K562 (cell line): ENCODE measurements at regions not wholly inside any gene's neighbourhood (a gene's known extent, or its start where the extent isn't known, plus 50 kb on each side); places are given as distances from the start of the nearest gene placed in this dataset.

Source experiments
- BRF1 ChIP-seq: IDR thresholded peaks from 3 replicates; pipeline ENCODE4 v1.6.1; 2011; ENCODE audit warnings: borderline replicate concordance, mild to moderate bottlenecking; ENCODE audit not compliant: insufficient read length; ENCODE audit errors: extremely low read depth
- CBX5 ChIP-seq: IDR thresholded peaks from 2 replicates; pipeline ENCODE4 v1.6.1; 2014; ENCODE audit warnings: low read depth, borderline replicate concordance
- EGR1 ChIP-seq: fragments of 450-650 bp; conservative IDR thresholded peaks from 2 replicates; pipeline ENCODE4 v1.6.1; 2017; ENCODE audit warnings: mild to moderate bottlenecking
- EHMT2 ChIP-seq: fragments of 450-650 bp; IDR thresholded peaks from 2 replicates; pipeline ENCODE4 v1.6.1; 2018; ENCODE audit warnings: antibody characterized with exemption
- FOXP1 ChIP-seq: sonication (generic); formaldehyde crosslinking; IDR thresholded peaks from 2 replicates; pipeline ENCODE4 v1.8.0; 2022; ENCODE audit warnings: mild to moderate bottlenecking, missing genetic modification reagents
- IRF2 ChIP-seq: sonication (generic); formaldehyde crosslinking; IDR thresholded peaks from 2 replicates; pipeline ENCODE4 v1.8.1; 2022; ENCODE audit warnings: mild to moderate bottlenecking, missing genetic modification reagents
- JUNB ChIP-seq: fragments of 450-650 bp; formaldehyde crosslinking; conservative IDR thresholded peaks from 2 replicates; pipeline ENCODE4 v1.4.0; 2020; ENCODE audit warnings: mild to moderate bottlenecking
- MCM5 ChIP-seq: fragments of 450-650 bp; IDR thresholded peaks from 2 replicates; pipeline ENCODE4 v1.6.1; 2016; ENCODE audit warnings: low read depth
- MTA1 ChIP-seq: fragments of 450-650 bp; IDR thresholded peaks from 2 replicates; pipeline ENCODE4 v1.6.1; 2017; ENCODE audit warnings: borderline replicate concordance
- NCOA4 ChIP-seq: fragments of 450-650 bp; IDR thresholded peaks from 2 replicates; pipeline ENCODE4 v1.6.1; 2018; ENCODE audit warnings: mild to moderate bottlenecking; ENCODE audit not compliant: partially characterized antibody
- SAP30 ChIP-seq: fragments of 200-600 bp; sonication (generic); IDR thresholded peaks from 2 replicates; pipeline ENCODE4 v1.6.1; 2012; ENCODE audit warnings: borderline replicate concordance, low read depth, mild to moderate bottlenecking, moderate library complexity, low read length, control low read depth, inconsistent platforms; ENCODE audit not compliant: insufficient read depth, poor library complexity, severe bottlenecking
- SIN3B ChIP-seq: fragments of 450-650 bp; IDR thresholded peaks from 2 replicates; pipeline ENCODE4 v1.6.1; 2017; ENCODE audit warnings: low read depth, mild to moderate bottlenecking, moderate library complexity
- STAT5B ChIP-seq: fragments of 250-450 bp; sonication (Bioruptor Pico); IDR thresholded peaks from 2 replicates; pipeline ENCODE4 v1.8.0; 2021; ENCODE audit warnings: mild to moderate bottlenecking, inconsistent platforms
- TAF1 ChIP-seq: IDR thresholded peaks from 2 replicates; pipeline ENCODE4 v1.6.1; 2011; ENCODE audit warnings: mild to moderate bottlenecking, low read length, moderate library complexity; ENCODE audit not compliant: insufficient read depth, control insufficient read depth, severe bottlenecking; ENCODE audit errors: extremely low read depth
- YBX1 ChIP-seq: fragments of 450-650 bp; IDR thresholded peaks from 2 replicates; pipeline ENCODE4 v1.7.1; 2016; ENCODE audit warnings: mild to moderate bottlenecking
- ZC3H11A ChIP-seq: IDR thresholded peaks from 2 replicates; pipeline ENCODE4 v1.6.1; 2012; ENCODE audit warnings: low read depth, low read length, improper control_type of control experiment
- ZNF124 ChIP-seq: sonication (generic); formaldehyde crosslinking; IDR thresholded peaks from 2 replicates; pipeline ENCODE4 v1.8.1; 2022; ENCODE audit warnings: missing genetic modification reagents
- ZNF133 ChIP-seq: fragments of 250-450 bp; sonication (Bioruptor Pico); IDR thresholded peaks from 2 replicates; pipeline ENCODE4 v1.4.0; 2020; ENCODE audit warnings: mild to moderate bottlenecking
- ZNF175 ChIP-seq: fragments of 200-800 bp; sonication (Bioruptor generic); IDR thresholded peaks from 2 replicates; pipeline ENCODE4 v1.6.1; 2016; ENCODE audit warnings: low read depth, mild to moderate bottlenecking, missing genetic modification characterization, missing compliant biosample characterization
- ZNF584 ChIP-seq: fragments of 200-800 bp; sonication (Bioruptor generic); IDR thresholded peaks from 2 replicates; pipeline ENCODE4 v1.6.1; 2016; ENCODE audit warnings: low read depth, mild to moderate bottlenecking, missing genetic modification characterization, missing compliant biosample characterization
- ZSCAN32 ChIP-seq: fragments of 450-650 bp; formaldehyde crosslinking; IDR thresholded peaks from 2 replicates; pipeline ENCODE4 v1.4.0; 2020; ENCODE audit warnings: mild to moderate bottlenecking, moderate library complexity
- TF ChIP-seq, protein P1 (sequence below): fragments of 200-400 bp; formaldehyde crosslinking; IDR thresholded peaks from 2 replicates; pipeline ENCODE4 v1.6.1; 2017; ENCODE audit warnings: mild to moderate bottlenecking, low read depth, low read length, moderate library complexity
- TF ChIP-seq, protein P2 (sequence below): fragments of 250-450 bp; sonication (Bioruptor Pico); IDR thresholded peaks from 2 replicates; pipeline ENCODE4 v1.8.0; 2022; ENCODE audit warnings: moderate library complexity, mild to moderate bottlenecking, inconsistent platforms
- TF ChIP-seq, protein P3 (sequence below): fragments of 450-650 bp; IDR thresholded peaks from 2 replicates; pipeline ENCODE4 v1.6.1; 2017; ENCODE audit warnings: antibody characterized with exemption
- TF ChIP-seq, protein P4 (sequence below): fragments of 250-450 bp; sonication (Bioruptor Pico); IDR thresholded peaks from 2 replicates; pipeline ENCODE4 v1.4.0; 2020; ENCODE audit warnings: mild to moderate bottlenecking, moderate library complexity

DNA sequence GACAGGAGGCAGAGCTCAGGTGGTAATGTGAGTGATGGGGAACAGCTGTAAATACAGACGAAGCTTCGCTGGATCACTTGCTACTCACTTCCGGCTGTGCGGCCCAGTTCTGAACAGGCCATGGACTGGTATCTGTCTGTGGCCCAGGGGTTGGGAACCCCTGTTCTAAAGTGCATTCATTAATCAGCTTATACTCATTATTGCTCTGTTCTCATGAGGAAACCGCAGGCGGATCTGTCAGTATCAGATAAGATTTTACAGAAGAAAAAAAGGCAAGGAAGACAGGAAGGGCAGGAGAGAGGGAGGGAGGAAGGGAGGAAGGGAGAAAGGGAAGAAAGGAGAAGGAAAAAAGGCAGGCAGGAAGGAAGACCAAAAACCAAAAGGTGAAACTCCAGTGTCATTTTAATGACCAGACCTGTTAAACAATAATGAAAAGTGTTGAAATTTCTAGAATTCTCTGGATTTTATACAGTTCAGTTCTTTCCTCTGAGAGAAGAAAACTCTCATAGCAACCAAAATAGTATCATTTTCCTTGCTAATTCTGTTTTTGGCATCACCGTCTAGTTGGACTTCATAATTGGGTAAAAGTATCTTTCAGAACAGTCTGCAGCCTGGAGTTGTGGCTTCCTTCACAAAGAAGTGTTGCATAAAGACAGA is 128.0 kb upstream of the PROK2 start (continued):
- TF ChIP-seq, protein P1, sequence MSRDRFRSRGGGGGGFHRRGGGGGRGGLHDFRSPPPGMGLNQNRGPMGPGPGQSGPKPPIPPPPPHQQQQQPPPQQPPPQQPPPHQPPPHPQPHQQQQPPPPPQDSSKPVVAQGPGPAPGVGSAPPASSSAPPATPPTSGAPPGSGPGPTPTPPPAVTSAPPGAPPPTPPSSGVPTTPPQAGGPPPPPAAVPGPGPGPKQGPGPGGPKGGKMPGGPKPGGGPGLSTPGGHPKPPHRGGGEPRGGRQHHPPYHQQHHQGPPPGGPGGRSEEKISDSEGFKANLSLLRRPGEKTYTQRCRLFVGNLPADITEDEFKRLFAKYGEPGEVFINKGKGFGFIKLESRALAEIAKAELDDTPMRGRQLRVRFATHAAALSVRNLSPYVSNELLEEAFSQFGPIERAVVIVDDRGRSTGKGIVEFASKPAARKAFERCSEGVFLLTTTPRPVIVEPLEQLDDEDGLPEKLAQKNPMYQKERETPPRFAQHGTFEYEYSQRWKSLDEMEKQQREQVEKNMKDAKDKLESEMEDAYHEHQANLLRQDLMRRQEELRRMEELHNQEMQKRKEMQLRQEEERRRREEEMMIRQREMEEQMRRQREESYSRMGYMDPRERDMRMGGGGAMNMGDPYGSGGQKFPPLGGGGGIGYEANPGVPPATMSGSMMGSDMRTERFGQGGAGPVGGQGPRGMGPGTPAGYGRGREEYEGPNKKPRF: no peak
- TF ChIP-seq SIN3B (no peak), YBX1 (no peak), ZSCAN32 (CRISPR knock-in tag) (no peak), FOXP1 (CRISPR knock-in tag) (no peak), JUNB (CRISPR knock-in tag) (no peak), EHMT2 (no peak), IRF2 (CRISPR knock-in tag) (no peak), MTA1 (peak; percentile 88; the same call in 1 of the 2 replicates), NCOA4 (no peak), MCM5 (no peak), EGR1 (no peak), BRF1 (no peak), CBX5 (no peak), ZNF133 (no peak), ZNF584 (CRISPR knock-in tag) (0 out of 2 replicates have a peak, but pooled peaks have one; percentile 50), TAF1 (no peak), ZC3H11A (no peak), ZNF124 (CRISPR knock-in tag) (no peak), STAT5B (no peak), SAP30 (no peak), ZNF175 (peak; percentile 74)
- TF ChIP-seq, protein P2, sequence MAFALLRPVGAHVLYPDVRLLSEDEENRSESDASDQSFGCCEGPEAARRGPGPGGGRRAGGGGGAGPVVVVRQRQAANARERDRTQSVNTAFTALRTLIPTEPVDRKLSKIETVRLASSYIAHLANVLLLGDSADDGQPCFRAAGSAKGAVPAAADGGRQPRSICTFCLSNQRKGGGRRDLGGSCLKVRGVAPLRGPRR (CRISPR knock-in tag): no peak
- TF ChIP-seq, protein P3, sequence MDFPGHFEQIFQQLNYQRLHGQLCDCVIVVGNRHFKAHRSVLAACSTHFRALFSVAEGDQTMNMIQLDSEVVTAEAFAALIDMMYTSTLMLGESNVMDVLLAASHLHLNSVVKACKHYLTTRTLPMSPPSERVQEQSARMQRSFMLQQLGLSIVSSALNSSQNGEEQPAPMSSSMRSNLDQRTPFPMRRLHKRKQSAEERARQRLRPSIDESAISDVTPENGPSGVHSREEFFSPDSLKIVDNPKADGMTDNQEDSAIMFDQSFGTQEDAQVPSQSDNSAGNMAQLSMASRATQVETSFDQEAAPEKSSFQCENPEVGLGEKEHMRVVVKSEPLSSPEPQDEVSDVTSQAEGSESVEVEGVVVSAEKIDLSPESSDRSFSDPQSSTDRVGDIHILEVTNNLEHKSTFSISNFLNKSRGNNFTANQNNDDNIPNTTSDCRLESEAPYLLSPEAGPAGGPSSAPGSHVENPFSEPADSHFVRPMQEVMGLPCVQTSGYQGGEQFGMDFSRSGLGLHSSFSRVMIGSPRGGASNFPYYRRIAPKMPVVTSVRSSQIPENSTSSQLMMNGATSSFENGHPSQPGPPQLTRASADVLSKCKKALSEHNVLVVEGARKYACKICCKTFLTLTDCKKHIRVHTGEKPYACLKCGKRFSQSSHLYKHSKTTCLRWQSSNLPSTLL: no peak
- TF ChIP-seq, protein P4, sequence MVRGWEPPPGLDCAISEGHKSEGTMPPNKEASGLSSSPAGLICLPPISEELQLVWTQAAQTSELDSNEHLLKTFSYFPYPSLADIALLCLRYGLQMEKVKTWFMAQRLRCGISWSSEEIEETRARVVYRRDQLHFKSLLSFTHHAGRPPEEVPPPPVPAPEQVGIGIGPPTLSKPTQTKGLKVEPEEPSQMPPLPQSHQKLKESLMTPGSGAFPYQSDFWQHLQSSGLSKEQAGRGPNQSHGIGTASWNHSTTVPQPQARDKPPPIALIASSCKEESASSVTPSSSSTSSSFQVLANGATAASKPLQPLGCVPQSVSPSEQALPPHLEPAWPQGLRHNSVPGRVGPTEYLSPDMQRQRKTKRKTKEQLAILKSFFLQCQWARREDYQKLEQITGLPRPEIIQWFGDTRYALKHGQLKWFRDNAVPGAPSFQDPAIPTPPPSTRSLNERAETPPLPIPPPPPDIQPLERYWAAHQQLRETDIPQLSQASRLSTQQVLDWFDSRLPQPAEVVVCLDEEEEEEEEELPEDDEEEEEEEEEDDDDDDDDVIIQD: no peak
